Naive thymus-derived CD4-positive, alpha-beta T cell (primary cell): ENCODE measurements at regions not wholly inside any gene's neighbourhood (a gene's known extent, or its start where the extent isn't known, plus 50 kb on each side); places are given as distances from the start of the nearest gene placed in this dataset.

Experiments used
- ATAC-seq: fragments of 150-1000 bp; cut with Tn5 transposase; 2 replicates; pipeline ENCODE4 v1.10.0; 2021; ENCODE audit warnings: mild to moderate bottlenecking, moderate library complexity
- CTCF ChIA-PET: fragments of 350-600 bp; sonication (Branson Sonifier 250); formaldehyde crosslinking; loops from one replicate; lab custom pipeline; 2021; ENCODE audit warnings: antibody characterized with exemption; lab: Charles Lee
- POLR2A ChIA-PET: fragments of 350-600 bp; sonication (Branson Sonifier 250); formaldehyde crosslinking; loops from one replicate; lab custom pipeline; 2021; ENCODE audit warnings: antibody characterized with exemption, inconsistent platforms; lab: Charles Lee
- DNase-seq, 9 donors: peaks; one replicate each; pipeline versions ENCODE4 v3.0.0 to v3.0.0-alpha.2; 2020 to 2022; ENCODE audit warnings: mixed read lengths in 1 of 9
- H3K27ac ChIP-seq: one replicate; pipeline ENCODE4 v1.7.0; 2013; ENCODE audit warnings: mild to moderate bottlenecking, low read depth, low read length, moderate library complexity
- H3K27me3 ChIP-seq, 2 donors: one replicate each; pipeline ENCODE4 v1.7.0; 2013; ENCODE audit warnings: low read length in 2 of 2, mild to moderate bottlenecking in 2 of 2, moderate library complexity in 2 of 2; ENCODE audit not compliant: control insufficient read depth in 2 of 2, insufficient read depth in 2 of 2
- H3K36me3 ChIP-seq, 3 experiments: 1 replicate in 2 of 3; 2 replicates in 1 of 3; pipeline ENCODE4 v1.7.0; 2013; ENCODE audit warnings: low read length in 3 of 3, mild to moderate bottlenecking in 3 of 3, moderate library complexity in 1 of 3; ENCODE audit not compliant: insufficient read depth in 3 of 3, control insufficient read depth in 2 of 3
- H3K4me1 ChIP-seq, 2 donors: one replicate each; pipeline ENCODE4 v1.7.0; 2013; ENCODE audit warnings: low read length in 2 of 2, mild to moderate bottlenecking in 2 of 2, moderate library complexity in 1 of 2; ENCODE audit not compliant: control insufficient read depth in 2 of 2, insufficient read depth in 2 of 2
- H3K4me3 ChIP-seq: 2 replicates; pipeline ENCODE4 v1.7.0; 2013; ENCODE audit warnings: mild to moderate bottlenecking, low read length
- H3K9me3 ChIP-seq, 3 experiments: 1 replicate in 2 of 3; 2 replicates in 1 of 3; pipeline ENCODE4 v1.7.0; 2013; ENCODE audit warnings: low read length in 3 of 3; ENCODE audit not compliant: control insufficient read depth in 2 of 3
- H3K27ac Mint-ChIP-seq, 9 donors: one replicate each; pipeline ENCODE4 v1.8.0; 2020 to 2022; ENCODE audit warnings: mixed read lengths in 9 of 9, mild to moderate bottlenecking in 8 of 9, moderate library complexity in 5 of 9, inconsistent platforms in 2 of 9
- H3K27me3 Mint-ChIP-seq, 5 donors: one replicate each; pipeline ENCODE4 v1.8.0; 2021 to 2022; ENCODE audit warnings: mixed read lengths in 5 of 5, mild to moderate bottlenecking in 1 of 5
- H3K36me3 Mint-ChIP-seq, 5 donors: one replicate each; pipeline ENCODE4 v1.8.0; 2020 to 2022; ENCODE audit warnings: mixed read lengths in 5 of 5, mild to moderate bottlenecking in 3 of 5, inconsistent platforms in 1 of 5
- H3K4me1 Mint-ChIP-seq, 7 donors: one replicate each; pipeline ENCODE4 v1.8.0; 2020 to 2022; ENCODE audit warnings: mixed read lengths in 7 of 7, mild to moderate bottlenecking in 3 of 7, inconsistent platforms in 1 of 7
- H3K4me3 Mint-ChIP-seq, 10 donors: one replicate each; pipeline ENCODE4 v1.8.0; 2020 to 2022; ENCODE audit warnings: mild to moderate bottlenecking in 10 of 10, mixed read lengths in 10 of 10, moderate library complexity in 6 of 10, inconsistent platforms in 2 of 10
- H3K9me3 Mint-ChIP-seq, 11 donors: one replicate each; pipeline ENCODE4 v1.8.0; 2020 to 2022; ENCODE audit warnings: mixed read lengths in 11 of 11, mild to moderate bottlenecking in 4 of 11, inconsistent platforms in 1 of 11, moderate library complexity in 1 of 11
- intact Hi-C, 2 donors: fragments of 100-400 bp; cut with micrococcal nuclease; formaldehyde crosslinking; loops; one replicate each; pipeline ENCODE4 v1.15.1; 2023

DNA sequence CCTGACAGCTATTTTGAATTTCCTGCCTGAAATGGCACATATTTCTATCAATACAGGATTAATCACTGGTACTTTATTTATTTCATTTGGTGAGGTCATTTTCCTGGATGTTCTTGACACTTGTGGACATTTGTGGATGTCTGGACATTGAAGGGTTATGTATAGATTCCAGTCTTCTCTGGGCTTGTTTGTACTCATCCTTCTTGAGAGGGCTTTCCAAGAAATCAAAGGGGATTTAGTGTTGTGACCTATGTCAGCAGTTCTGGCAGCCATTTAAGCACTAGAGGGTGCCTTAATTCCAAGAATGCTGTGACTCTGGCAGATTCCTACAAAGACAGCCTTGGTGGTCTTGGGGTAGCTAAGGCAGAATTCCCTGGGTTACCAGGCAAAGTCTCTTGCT lies 259.7 kb downstream of the CSNK1G3 start:
- Mint-ChIP-seq H3K27ac (no peak overlapping the region), H3K4me1 (no peaks in the 10 kb centered on the region), H3K36me3 (no peaks in the 10 kb centered on the region), H3K4me3 (no peak overlapping the region), H3K9me3 (peaks cover 0 to 24% (median 5%) of the 10 kb centered on the region in 11 donors), H3K27me3 (peaks cover 0 to 4% (median 0%) of the 10 kb centered on the region in 5 donors)
- ATAC-seq (no peak), DNase-seq (no peak)
- Histone ChIP-seq H3K4me3 (no peak overlapping the region), H3K4me1 (no peaks in the 10 kb centered on the region), H3K36me3 (no peaks in the 10 kb centered on the region), H3K9me3 (no peaks in the 10 kb centered on the region), H3K27me3 (no peaks in the 10 kb centered on the region), H3K27ac (no peak overlapping the region)
- CTCF ChIA-PET, result no interaction called here
- POLR2A ChIA-PET, result no interaction called here
- intact Hi-C loops, result no loop called here

DNA sequence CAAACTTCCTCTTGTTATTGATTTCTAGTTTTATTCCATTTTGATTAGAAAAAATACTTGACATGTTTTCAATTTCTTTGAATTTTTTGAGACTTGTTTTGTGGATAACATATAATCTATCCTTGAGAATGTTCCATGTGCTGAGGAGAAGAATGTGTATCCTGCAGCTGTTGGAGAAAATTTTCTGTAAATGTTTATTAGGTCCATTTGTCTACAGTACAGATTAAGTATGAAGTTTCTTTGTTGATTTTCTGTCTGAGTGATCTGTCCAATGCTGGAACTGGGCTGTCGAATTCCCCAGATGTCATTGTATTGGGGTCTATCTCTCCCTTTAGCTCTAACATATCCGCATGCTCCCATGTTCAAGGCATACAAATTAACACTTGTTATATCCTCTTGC lies 251.2 kb downstream of the CSNK1G3 start:
- CTCF ChIA-PET, result no interaction called here
- intact Hi-C loops, result no loop called here

GRCh38 chr5:123756816-123757215 lies 244.8 kb downstream of the CSNK1G3 start:
- no peaks in the 10 kb centered on the region for H3K36me3 ChIP-seq
- H3K27me3 Mint-ChIP-seq, result no peaks in the 10 kb centered on the region
- H3K4me3 Mint-ChIP-seq, result no peak overlapping the region
- no peak overlapping the region for H3K4me3 ChIP-seq
- H3K9me3 ChIP-seq, result no peaks in the 10 kb centered on the region
- H3K27me3 ChIP-seq, result no peaks in the 10 kb centered on the region
- no peak overlapping the region for H3K27ac ChIP-seq
- no peaks in the 10 kb centered on the region for H3K4me1 Mint-ChIP-seq
- H3K9me3 Mint-ChIP-seq, result peaks cover 0 to 10% (median 0%) of the 10 kb centered on the region in 11 donors
- H3K27ac Mint-ChIP-seq, result no peak overlapping the region
- intact Hi-C loops, result no loop called here
- DNase-seq, result no peak
- H3K36me3 Mint-ChIP-seq, result no peaks in the 10 kb centered on the region
- POLR2A ChIA-PET, result no interaction called here
- no peak for ATAC-seq
- no peaks in the 10 kb centered on the region for H3K4me1 ChIP-seq
- CTCF ChIA-PET, result no interaction called here

More for the DNA sequence above, 251.2 kb downstream of the CSNK1G3 start:
- Histone ChIP-seq H3K27me3 (no peaks in the 10 kb centered on the region), H3K4me1 (no peaks in the 10 kb centered on the region), H3K4me3 (no peak overlapping the region), H3K27ac (no peak overlapping the region), H3K9me3 (no peaks in the 10 kb centered on the region), H3K36me3 (no peaks in the 10 kb centered on the region)
- ATAC-seq, result no peak
- DNase-seq, result no peak
- Mint-ChIP-seq H3K9me3 (peaks cover 3 to 27% (median 9%) of the 10 kb centered on the region in 11 donors), H3K36me3 (no peaks in the 10 kb centered on the region), H3K27ac (no peak overlapping the region), H3K4me1 (no peaks in the 10 kb centered on the region), H3K27me3 (no peaks in the 10 kb centered on the region), H3K4me3 (no peak overlapping the region)
- POLR2A ChIA-PET, result no interaction called here

GRCh38 chr5:123756318-123756665 lies 244.3 kb downstream of the CSNK1G3 start:
- CTCF ChIA-PET, result no interaction called here
- Histone ChIP-seq H3K27ac (no peak overlapping the region), H3K27me3 (no peaks in the 10 kb centered on the region), H3K4me3 (no peak overlapping the region), H3K36me3 (no peaks in the 10 kb centered on the region), H3K4me1 (no peaks in the 10 kb centered on the region), H3K9me3 (no peaks in the 10 kb centered on the region)
- H3K36me3 Mint-ChIP-seq, result no peaks in the 10 kb centered on the region
- no peak for DNase-seq
- ATAC-seq, result no peak
- POLR2A ChIA-PET, result no interaction called here
- no peak overlapping the region for H3K4me3 Mint-ChIP-seq
- no peaks in the 10 kb centered on the region for H3K4me1 Mint-ChIP-seq
- H3K27me3 Mint-ChIP-seq, result no peaks in the 10 kb centered on the region
- intact Hi-C loops, result no loop called here
- peaks cover 0 to 10% (median 0%) of the 10 kb centered on the region in 11 donors for H3K9me3 Mint-ChIP-seq
- no peak overlapping the region for H3K27ac Mint-ChIP-seq

- intact Hi-C loops, result no loop called here
- DNase-seq (no peak), ATAC-seq (no peak)
- POLR2A ChIA-PET, result no interaction called here
- H3K9me3 ChIP-seq, result no peaks in the 10 kb centered on the region
- Mint-ChIP-seq H3K27me3 (no peaks in the 10 kb centered on the region), H3K4me1 (no peaks in the 10 kb centered on the region), H3K36me3 (no peaks in the 10 kb centered on the region), H3K9me3 (peaks cover 0 to 10% (median 0%) of the 10 kb centered on the region in 11 donors), H3K27ac (no peak overlapping the region), H3K4me3 (no peak overlapping the region)
- CTCF ChIA-PET, result no interaction called here
- no peaks in the 10 kb centered on the region for H3K36me3 ChIP-seq
- H3K4me3 ChIP-seq, result no peak overlapping the region
- no peak overlapping the region for H3K27ac ChIP-seq
- no peaks in the 10 kb centered on the region for H3K27me3 ChIP-seq
- no peaks in the 10 kb centered on the region for H3K4me1 ChIP-seq
These were observed 243.8 kb downstream of the CSNK1G3 start for GRCh38 chr5:123755653-123756317.

DNA sequence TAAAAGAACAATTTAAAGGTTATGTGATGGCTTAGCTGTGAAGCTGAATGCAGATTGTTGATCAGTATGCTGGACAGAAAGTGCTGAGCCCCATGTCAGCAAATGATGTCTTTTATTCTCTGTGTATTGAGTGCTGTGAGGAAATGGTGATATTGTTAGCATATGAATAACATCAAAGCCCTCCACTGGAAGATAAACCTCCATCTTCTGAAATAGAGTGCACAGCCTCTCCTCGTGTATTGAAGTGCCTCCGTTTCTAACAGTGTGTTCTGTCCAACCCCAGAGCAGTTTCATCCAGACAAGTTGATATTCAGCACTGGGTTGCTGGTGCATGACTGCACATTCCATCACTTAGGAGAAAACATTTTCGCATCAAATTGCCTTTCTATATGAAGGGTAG lies 242.9 kb downstream of the CSNK1G3 start:
- ChIA-PET CTCF (no interaction called here), POLR2A (no interaction called here)
- H3K9me3 ChIP-seq, result no peaks in the 10 kb centered on the region
- H3K9me3 Mint-ChIP-seq, result peaks cover 0 to 10% (median 0%) of the 10 kb centered on the region in 11 donors
- no peak overlapping the region for H3K27ac Mint-ChIP-seq
- no peak overlapping the region for H3K4me3 ChIP-seq
- H3K4me3 Mint-ChIP-seq, result no peak overlapping the region
- H3K36me3 ChIP-seq, result no peaks in the 10 kb centered on the region
- no peak for DNase-seq
- no peak overlapping the region for H3K27ac ChIP-seq
- H3K4me1 Mint-ChIP-seq, result no peaks in the 10 kb centered on the region
- no peaks in the 10 kb centered on the region for H3K36me3 Mint-ChIP-seq
- ATAC-seq, result no peak
- H3K4me1 ChIP-seq, result no peaks in the 10 kb centered on the region
- intact Hi-C loops, result no loop called here
- H3K27me3 Mint-ChIP-seq, result no peaks in the 10 kb centered on the region
- no peaks in the 10 kb centered on the region for H3K27me3 ChIP-seq
